HepG2 (cell line): ENCODE measurements at regions not wholly inside any gene's neighbourhood (a gene's known extent, or its start where the extent isn't known, plus 50 kb on each side); places are given as distances from the start of the nearest gene placed in this dataset.

Experiments used
- POLR2A ChIP-seq, 2 experiments: IDR thresholded peaks; 2 replicates each; pipeline ENCODE4 v1.6.1; 2011; ENCODE audit warnings: low read depth in 2 of 2, low read length in 2 of 2, mild to moderate bottlenecking in 1 of 2, moderate library complexity in 1 of 2; ENCODE audit not compliant: insufficient read depth in 1 of 2
- TF ChIP-seq, protein P1 (sequence below): sonication (generic); formaldehyde crosslinking; IDR thresholded peaks from 2 replicates; pipeline ENCODE4 v1.5.1; 2020; ENCODE audit warnings: mild to moderate bottlenecking, missing genetic modification reagents

GRCh38 chr13:85212692-85213091 is 586.5 kb downstream of the SLITRK6 start:
- TF ChIP-seq, protein P1, sequence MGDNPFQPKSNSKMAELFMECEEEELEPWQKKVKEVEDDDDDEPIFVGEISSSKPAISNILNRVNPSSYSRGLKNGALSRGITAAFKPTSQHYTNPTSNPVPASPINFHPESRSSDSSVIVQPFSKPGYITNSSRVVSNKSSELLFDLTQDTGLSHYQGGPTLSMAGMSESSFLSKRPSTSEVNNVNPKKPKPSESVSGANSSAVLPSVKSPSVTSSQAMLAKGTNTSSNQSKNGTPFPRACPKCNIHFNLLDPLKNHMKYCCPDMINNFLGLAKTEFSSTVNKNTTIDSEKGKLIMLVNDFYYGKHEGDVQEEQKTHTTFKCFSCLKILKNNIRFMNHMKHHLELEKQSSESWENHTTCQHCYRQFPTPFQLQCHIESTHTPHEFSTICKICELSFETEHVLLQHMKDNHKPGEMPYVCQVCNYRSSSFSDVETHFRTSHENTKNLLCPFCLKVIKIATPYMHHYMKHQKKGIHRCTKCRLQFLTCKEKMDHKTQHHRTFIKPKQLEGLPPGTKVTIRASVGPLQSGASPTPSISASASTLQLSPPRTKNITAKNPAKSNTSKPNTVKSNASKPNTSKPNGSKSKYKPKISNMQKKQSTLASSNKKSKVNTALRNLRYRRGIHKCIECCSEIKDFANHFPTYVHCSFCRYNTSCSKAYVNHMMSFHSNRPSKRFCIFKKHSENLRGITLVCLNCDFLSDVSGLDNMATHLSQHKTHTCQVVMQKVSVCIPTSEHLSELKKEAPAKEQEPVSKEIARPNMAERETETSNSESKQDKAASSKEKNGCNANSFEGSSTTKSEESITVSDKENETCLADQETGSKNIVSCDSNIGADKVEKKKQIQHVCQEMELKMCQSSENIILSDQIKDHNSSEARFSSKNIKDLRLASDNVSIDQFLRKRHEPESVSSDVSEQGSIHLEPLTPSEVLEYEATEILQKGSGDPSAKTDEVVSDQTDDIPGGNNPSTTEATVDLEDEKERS, result no peak
- no peak for TF ChIP-seq POLR2A (IDR thresholded peaks at IDR 0.05; ENCODE audit: insufficient read depth in 1 of 2, low read depth in 2 of 2, low read length in 2 of 2)
